Adrenal gland (tissue), 9 donors: ENCODE measurements at regions not wholly inside any gene's neighbourhood (a gene's known extent, or its start where the extent isn't known, plus 50 kb on each side); places are given as distances from the start of the nearest gene placed in this dataset.

Experiments
- DNase-seq, 7 donors: peaks; one replicate each; pipeline ENCODE4 v3.0.0-alpha.2; 2019 to 2020
- H3K27ac ChIP-seq, 5 donors: fragments of 200-600 bp; sonication (generic) in 4 of 5; 1 replicate in 3 of 5; 2 replicates in 2 of 5; pipeline versions ENCODE4 v1.5.1 to v1.8.0; 2016 to 2020; ENCODE audit warnings: mild to moderate bottlenecking in 1 of 5
- H3K27me3 ChIP-seq: fragments of 200-600 bp; 2 replicates; pipeline ENCODE4 v1.8.0; 2021
- H3K36me3 ChIP-seq, 2 donors: fragments of 200-600 bp; replicated peaks in 1 of 2; 1 replicate in 1 of 2; 2 replicates in 1 of 2; pipeline versions ENCODE4 v1.5.1 to v1.8.0; 2018 to 2022
- H3K4me1 ChIP-seq, 2 donors: fragments of 200-600 bp; replicated peaks in 1 of 2; 1 replicate in 1 of 2; 2 replicates in 1 of 2; pipeline versions ENCODE4 v1.5.1 to v1.8.0; 2018 to 2021
- H3K4me3 ChIP-seq, 4 donors: fragments of 200-600 bp; sonication (generic) in 3 of 4; one replicate each; pipeline ENCODE4 v1.5.1; 2016 to 2018
- H3K9me3 ChIP-seq, 3 donors: fragments of 200-600 bp; sonication (generic) in 1 of 3; replicated peaks in 1 of 3; 1 replicate in 2 of 3; 2 replicates in 1 of 3; pipeline versions ENCODE4 v1.5.1 to v1.8.0; 2016 to 2021
- CTCF ChIP-seq, 6 experiments: fragments of 450-650 bp in 4 of 6; fragments of 200-600 bp in 2 of 6; sonication (generic) in 1 of 6; IDR thresholded peaks; 1 replicate in 5 of 6; 2 replicates in 1 of 6; pipeline versions ENCODE4 v1.5.1 to v1.8.0; 2016 to 2021; ENCODE audit warnings: antibody characterized with exemption in 6 of 6, mild to moderate bottlenecking in 2 of 6, moderate library complexity in 1 of 6
- POLR2A ChIP-seq, 2 donors: fragments of 450-650 bp; IDR thresholded peaks; one replicate each; pipeline ENCODE4 v1.6.1; 2017; ENCODE audit warnings: antibody characterized with exemption in 2 of 2, mild to moderate bottlenecking in 2 of 2, moderate library complexity in 1 of 2
- WGBS, 4 donors: extraction: QIAGEN DNeasy Blood & Tissue Kit in 2 of 4; methylation state at CpG; one replicate each; pipeline versions ENCODE4 v1.1.5 to v1.1.7; 2013 to 2017; 5-methylcytosine and 5-hydroxymethylcytosine counted together
- intact Hi-C, 2 donors: fragments of 100-400 bp; cut with DNase I; formaldehyde crosslinking; loops; one replicate each; pipeline versions ENCODE4 v1.14.1 to v1.15.0; 2022 to 2023
- donor health status: healthy with polysubstance abuse.
- donor health status: Bipolar disorder and iron deficiency.
- donor health status: DM: yes; HTN: yes; CAD: no.
- donor health status: DM: no; HTN: no; CAD: no.
- donor health status: DM: no; HTN: no; CAD: no.

GRCh38 chr14:95404583-95404982 is 84.9 kb upstream of the CLMN start:
- no peaks in the 10 kb centered on the region for H3K9me3 ChIP-seq
- H3K4me1 ChIP-seq: no peaks in the 10 kb centered on the region
- intact Hi-C loops: no loop called here
- no peak for DNase-seq
- H3K4me3 ChIP-seq: no peak overlapping the region
- H3K27me3 ChIP-seq: no peaks in the 10 kb centered on the region
- no peaks in the 10 kb centered on the region for H3K36me3 ChIP-seq
- H3K27ac ChIP-seq: no peak overlapping the region
- WGBS, 4 donors: 71 to 84% (median 77%) methylated on average over 7 of the region's 7 CpGs
- TF ChIP-seq CTCF (IDR thresholded peaks at IDR 0.05) (no peak), POLR2A (IDR thresholded peaks at IDR 0.05) (no peak)

GRCh38 chr14:95402578-95402977 is 82.9 kb upstream of the CLMN start:
- Histone ChIP-seq H3K27ac (no peak overlapping the region), H3K27me3 (no peaks in the 10 kb centered on the region), H3K4me3 (no peak overlapping the region), H3K9me3 (no peaks in the 10 kb centered on the region), H3K4me1 (no peaks in the 10 kb centered on the region), H3K36me3 (no peaks in the 10 kb centered on the region)
- 65 to 80% (median 70%) methylated on average over 5 of the region's 5 CpGs for WGBS, 4 donors
- no peak for TF ChIP-seq CTCF (IDR thresholded peaks at IDR 0.05)
- no peak for TF ChIP-seq POLR2A (IDR thresholded peaks at IDR 0.05)
- no peak for DNase-seq
- intact Hi-C loops: no loop called here

GRCh38 chr14:95402176-95402575 is 82.5 kb upstream of the CLMN start:
- no peaks in the 10 kb centered on the region for H3K27me3 ChIP-seq
- no peak for DNase-seq
- no peaks in the 10 kb centered on the region for H3K4me1 ChIP-seq
- H3K9me3 ChIP-seq: no peaks in the 10 kb centered on the region
- 69 to 84% (median 76%) methylated on average over 2 of the region's 2 CpGs for WGBS, 4 donors
- no peak overlapping the region for H3K4me3 ChIP-seq
- no peaks in the 10 kb centered on the region for H3K36me3 ChIP-seq
- intact Hi-C loops: no loop called here
- no peak overlapping the region for H3K27ac ChIP-seq
- TF ChIP-seq POLR2A (IDR thresholded peaks at IDR 0.05): no peak
- no peak for TF ChIP-seq CTCF (IDR thresholded peaks at IDR 0.05)

- no peaks in the 10 kb centered on the region for H3K4me1 ChIP-seq
- no peaks in the 10 kb centered on the region for H3K36me3 ChIP-seq
- 79 to 91% (median 87%) methylated on average over 15 of the region's 15 CpGs for WGBS, 4 donors
- H3K9me3 ChIP-seq: no peaks in the 10 kb centered on the region
- no peak overlapping the region for H3K4me3 ChIP-seq
- intact Hi-C loops: no loop called here
- no peak for TF ChIP-seq POLR2A (IDR thresholded peaks at IDR 0.05)
- no peak for TF ChIP-seq CTCF (IDR thresholded peaks at IDR 0.05)
- no peak overlapping the region for H3K27ac ChIP-seq
- H3K27me3 ChIP-seq: no peaks in the 10 kb centered on the region
- no peak for DNase-seq
Observed at GRCh38 chr14:95398630-95399547, 79.2 kb upstream of the CLMN start.
